Ascending aorta (tissue), 2 donors: ENCODE measurements at regions not wholly inside any gene's neighbourhood (a gene's known extent, or its start where the extent isn't known, plus 50 kb on each side); places are given as distances from the start of the nearest gene placed in this dataset.

Experiments
- DNase-seq, 2 donors: peaks; one replicate each; pipeline ENCODE4 v3.0.0-alpha.2; 2019; ENCODE audit warnings: low spot score in 2 of 2
- H3K27ac ChIP-seq, 2 donors: fragments of 200-600 bp; sonication (generic); one replicate each; pipeline ENCODE4 v1.5.1; 2016 to 2017; ENCODE audit warnings: mild to moderate bottlenecking in 1 of 2
- H3K27me3 ChIP-seq: fragments of 200-600 bp; sonication (generic); one replicate; pipeline ENCODE4 v1.5.1; 2017
- H3K36me3 ChIP-seq, 2 donors: fragments of 200-600 bp; sonication (generic); one replicate each; pipeline ENCODE4 v1.5.1; 2016
- H3K4me1 ChIP-seq, 2 donors: fragments of 200-600 bp; sonication (generic); one replicate each; pipeline ENCODE4 v1.5.1; 2016 to 2017; ENCODE audit warnings: mild to moderate bottlenecking in 1 of 2
- H3K4me3 ChIP-seq, 2 donors: fragments of 200-600 bp; sonication (generic); one replicate each; pipeline ENCODE4 v1.5.1; 2016 to 2017; ENCODE audit warnings: mild to moderate bottlenecking in 1 of 2
- H3K9me3 ChIP-seq, 2 donors: fragments of 200-600 bp; sonication (generic); one replicate each; pipeline ENCODE4 v1.5.1; 2016
- CTCF ChIP-seq, 3 experiments: fragments of 200-600 bp in 2 of 3; fragments of 450-650 bp in 1 of 3; sonication (generic) in 2 of 3; IDR thresholded peaks; one replicate each; pipeline ENCODE4 v1.5.1; 2016 to 2019; ENCODE audit warnings: antibody characterized with exemption in 3 of 3, mild to moderate bottlenecking in 1 of 3, moderate library complexity in 1 of 3
- intact Hi-C: fragments of 100-400 bp; cut with DNase I; formaldehyde crosslinking; loops from one replicate; pipeline ENCODE4 v1.15.1; 2023

- no peak overlapping the region for H3K4me3 ChIP-seq
- no peak for DNase-seq
- H3K4me1 ChIP-seq, result no peaks in the 10 kb centered on the region
- intact Hi-C loops, result no loop called here
- H3K36me3 ChIP-seq, result no peaks in the 10 kb centered on the region
- H3K9me3 ChIP-seq, result no peaks in the 10 kb centered on the region
- H3K27me3 ChIP-seq, result no peaks in the 10 kb centered on the region
- H3K27ac ChIP-seq, result no peak overlapping the region
- no peak for TF ChIP-seq CTCF (IDR thresholded peaks at IDR 0.05)
Measured at GRCh38 chr12:77486872-77487271, 343.8 kb upstream of the NAV3 start.

- intact Hi-C loops, result no loop called here
- no peaks in the 10 kb centered on the region for H3K27me3 ChIP-seq
- H3K27ac ChIP-seq, result no peak overlapping the region
- no peaks in the 10 kb centered on the region for H3K36me3 ChIP-seq
- no peak for DNase-seq
- no peak overlapping the region for H3K4me3 ChIP-seq
- no peaks in the 10 kb centered on the region for H3K4me1 ChIP-seq
- H3K9me3 ChIP-seq, result no peaks in the 10 kb centered on the region
- TF ChIP-seq CTCF (IDR thresholded peaks at IDR 0.05), result no peak
Measured at GRCh38 chr12:77485961-77486854, 344.5 kb upstream of the NAV3 start.

GRCh38 chr12:77481687-77482086, 349.0 kb upstream of the NAV3 start:
- no peak for DNase-seq
- H3K27me3 ChIP-seq, result no peaks in the 10 kb centered on the region
- H3K27ac ChIP-seq, result no peak overlapping the region
- no peak overlapping the region for H3K4me3 ChIP-seq
- intact Hi-C loops, result no loop called here
- no peaks in the 10 kb centered on the region for H3K4me1 ChIP-seq
- TF ChIP-seq CTCF (IDR thresholded peaks at IDR 0.05), result no peak
- H3K9me3 ChIP-seq, result no peaks in the 10 kb centered on the region
- H3K36me3 ChIP-seq, result no peaks in the 10 kb centered on the region

- no peak overlapping the region for H3K4me3 ChIP-seq
- intact Hi-C loops, result no loop called here
- H3K9me3 ChIP-seq, result no peaks in the 10 kb centered on the region
- no peak for TF ChIP-seq CTCF (IDR thresholded peaks at IDR 0.05)
- H3K27ac ChIP-seq, result no peak overlapping the region
- H3K4me1 ChIP-seq, result no peaks in the 10 kb centered on the region
- H3K36me3 ChIP-seq, result no peaks in the 10 kb centered on the region
- H3K27me3 ChIP-seq, result no peaks in the 10 kb centered on the region
- DNase-seq, result no peak
Measured at GRCh38 chr12:77477907-77478533, 352.7 kb upstream of the NAV3 start.

- Histone ChIP-seq H3K9me3 (no peaks in the 10 kb centered on the region), H3K27ac (no peak overlapping the region), H3K4me1 (no peaks in the 10 kb centered on the region), H3K36me3 (no peaks in the 10 kb centered on the region), H3K27me3 (no peaks in the 10 kb centered on the region), H3K4me3 (no peak overlapping the region)
- no peak for DNase-seq
- no peak for TF ChIP-seq CTCF (IDR thresholded peaks at IDR 0.05)
- intact Hi-C loops, result no loop called here
Measured at GRCh38 chr12:77471801-77472200, 358.9 kb upstream of the NAV3 start.
